Neural crest cell (in vitro differentiated cells): ENCODE measurements at regions not wholly inside any gene's neighbourhood (a gene's known extent, or its start where the extent isn't known, plus 50 kb on each side); places are given as distances from the start of the nearest gene placed in this dataset.

Source experiments
- DNase-seq: peaks from one replicate; pipeline ENCODE4 v3.0.0; 2021; ENCODE audit warnings: low read depth, mixed read lengths, low spot score
- H3K27ac Mint-ChIP-seq: one replicate; pipeline ENCODE4 v1.8.0; 2021; ENCODE audit warnings: mild to moderate bottlenecking, mixed read lengths; ENCODE audit not compliant: unreplicated experiment
- H3K27me3 Mint-ChIP-seq: 2 replicates; pipeline ENCODE4 v1.8.0; 2021; ENCODE audit warnings: low read depth, mild to moderate bottlenecking, mixed read lengths
- H3K36me3 Mint-ChIP-seq: 2 replicates; pipeline ENCODE4 v1.8.0; 2021; ENCODE audit warnings: low read depth, mild to moderate bottlenecking, mixed read lengths
- H3K4me1 Mint-ChIP-seq: 2 replicates; pipeline ENCODE4 v1.8.0; 2021; ENCODE audit warnings: mixed read lengths
- H3K4me3 Mint-ChIP-seq: one replicate; pipeline ENCODE4 v1.8.0; 2021; ENCODE audit warnings: mild to moderate bottlenecking, mixed read lengths
- H3K9me3 Mint-ChIP-seq: 2 replicates; pipeline ENCODE4 v1.8.0; 2021; ENCODE audit warnings: mixed read lengths
- CTCF ChIP-seq: fragments of 200-600 bp; sonication (generic); conservative IDR thresholded peaks from 2 replicates; pipeline ENCODE4 v1.5.0; 2021; ENCODE audit warnings: antibody characterized with exemption, mild to moderate bottlenecking

DNA sequence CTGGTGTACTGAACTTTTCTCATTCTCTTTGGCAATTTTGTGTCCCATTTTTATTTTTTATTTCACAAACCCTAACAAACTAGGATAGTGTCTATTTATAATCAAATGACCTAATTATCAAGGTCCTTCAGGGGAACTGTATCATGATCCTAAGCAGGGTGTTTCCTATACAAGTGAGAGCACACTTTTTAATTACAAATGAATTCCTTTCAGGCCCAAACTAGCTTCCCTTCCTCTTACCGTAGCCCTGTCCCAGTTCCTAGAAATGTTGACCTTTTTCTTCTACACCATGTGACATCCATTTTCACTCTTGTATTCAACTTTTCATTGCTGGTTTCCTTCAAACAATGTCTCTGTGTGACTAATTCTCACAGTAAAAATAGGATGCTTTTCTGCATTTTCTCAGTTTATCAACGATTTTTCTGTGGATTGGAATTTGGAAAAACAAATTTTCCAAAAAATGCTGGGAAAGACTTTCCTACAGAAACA, 411.4 kb downstream of the CCDC91 start:
- no peaks in the 10 kb centered on the region for H3K27me3 Mint-ChIP-seq
- H3K4me1 Mint-ChIP-seq, result peaks cover 41% of the 10 kb centered on the region

DNA sequence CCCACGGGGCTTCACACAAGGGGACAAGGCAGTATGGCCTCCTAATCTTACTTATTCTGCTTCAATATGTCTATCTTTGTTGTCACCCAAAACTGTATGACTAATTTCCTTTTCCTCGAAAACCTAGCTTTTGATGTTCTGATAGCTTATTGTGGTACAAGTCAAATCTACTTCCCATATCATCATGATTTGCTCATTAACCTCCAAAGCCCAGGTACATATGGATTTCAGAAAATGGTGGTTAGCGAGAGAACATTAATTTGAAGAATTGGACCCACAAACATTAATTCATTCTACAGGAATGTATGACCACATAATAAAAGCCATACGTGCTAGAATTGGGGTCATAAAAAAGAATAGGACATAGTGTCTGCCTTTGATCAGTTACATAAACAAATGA, 412.5 kb downstream of the CCDC91 start:
- no peak overlapping the region for H3K4me3 Mint-ChIP-seq
- H3K9me3 Mint-ChIP-seq, result peaks cover 10% of the 10 kb centered on the region
- no peak for DNase-seq
- peaks cover 5% of the 10 kb centered on the region for H3K36me3 Mint-ChIP-seq
- peak overlapping the region; percentile 52 for H3K27ac Mint-ChIP-seq
- no peaks in the 10 kb centered on the region for H3K27me3 Mint-ChIP-seq
- peaks cover 39% of the 10 kb centered on the region for H3K4me1 Mint-ChIP-seq
- TF ChIP-seq CTCF, result no peak

More for the DNA sequence above, 411.4 kb downstream of the CCDC91 start:
- H3K9me3 Mint-ChIP-seq, result peaks cover 3% of the 10 kb centered on the region
- no peak overlapping the region for H3K27ac Mint-ChIP-seq
- no peaks in the 10 kb centered on the region for H3K36me3 Mint-ChIP-seq
- no peak for DNase-seq
- no peak for TF ChIP-seq CTCF
- no peak overlapping the region for H3K4me3 Mint-ChIP-seq

DNA sequence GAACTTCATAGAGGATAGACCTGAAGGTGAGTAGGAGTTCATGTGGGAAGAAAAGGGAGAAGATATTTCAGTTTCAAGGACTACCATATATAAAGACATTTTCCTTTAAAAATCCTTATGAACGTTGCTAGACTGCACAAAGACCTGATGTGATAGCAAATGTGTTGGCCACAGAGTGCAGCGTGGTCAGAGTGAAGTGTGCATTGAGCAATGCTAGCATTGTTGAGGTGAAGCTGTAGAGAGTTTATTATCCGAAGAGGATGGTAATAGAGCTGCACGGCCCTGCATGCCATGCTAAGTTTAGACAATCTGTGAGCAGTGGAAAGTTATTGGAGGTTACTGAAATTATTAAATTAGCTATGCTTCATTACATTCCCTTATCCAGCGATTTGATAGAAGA, 413.0 kb downstream of the CCDC91 start:
- Mint-ChIP-seq H3K9me3 (peaks cover 12% of the 10 kb centered on the region), H3K27me3 (no peaks in the 10 kb centered on the region), H3K36me3 (peaks cover 5% of the 10 kb centered on the region), H3K27ac (peak overlapping the region; percentile 52), H3K4me1 (peaks cover 35% of the 10 kb centered on the region), H3K4me3 (no peak overlapping the region)
- no peak for TF ChIP-seq CTCF
- no peak for DNase-seq

DNA sequence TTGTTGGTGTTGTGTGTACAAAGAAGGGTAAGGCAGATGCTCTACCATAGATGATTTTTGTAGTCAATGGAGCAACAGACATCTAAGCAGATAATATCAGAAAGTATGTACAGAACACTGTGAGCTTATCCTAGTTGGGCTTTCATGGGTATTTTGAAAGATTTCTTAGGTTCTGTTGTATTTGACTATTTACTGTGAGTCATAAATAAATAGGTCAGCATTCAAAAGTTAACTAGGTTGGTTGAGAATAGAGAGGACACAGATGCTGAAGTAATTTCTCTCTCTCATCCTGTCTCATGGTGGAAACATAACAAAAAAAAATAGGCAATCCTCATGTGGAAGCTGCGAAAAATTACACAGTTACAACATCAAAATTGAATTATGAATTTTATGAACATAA, 413.5 kb downstream of the CCDC91 start:
- Mint-ChIP-seq H3K9me3 (peaks cover 12% of the 10 kb centered on the region), H3K27ac (peak overlapping the region; percentile 66), H3K36me3 (peaks cover 5% of the 10 kb centered on the region), H3K27me3 (no peaks in the 10 kb centered on the region), H3K4me1 (peaks cover 35% of the 10 kb centered on the region), H3K4me3 (no peak overlapping the region)
- DNase-seq, result no peak
- TF ChIP-seq CTCF, result no peak

- Mint-ChIP-seq H3K36me3 (peaks cover 5% of the 10 kb centered on the region), H3K9me3 (peaks cover 12% of the 10 kb centered on the region), H3K4me1 (peaks cover 35% of the 10 kb centered on the region), H3K27ac (peak overlapping the region; percentile 66), H3K27me3 (no peaks in the 10 kb centered on the region), H3K4me3 (peak overlapping the region; percentile 27)
- no peak for DNase-seq
- no peak for TF ChIP-seq CTCF
Observed at GRCh38 chr12:28604240-28604639, 414.0 kb downstream of the CCDC91 start.
